Mucosa of descending colon (tissue), 3 donors: ENCODE measurements at regions not wholly inside any gene's neighbourhood (a gene's known extent, or its start where the extent isn't known, plus 50 kb on each side); places are given as distances from the start of the nearest gene placed in this dataset.

ENCODE experiments used
- ATAC-seq: fragments of 200-7000 bp; cut with Tn5 transposase; one replicate; pipeline ENCODE4 v1.9.1; 2020; ENCODE audit warnings: mild to moderate bottlenecking, moderate library complexity
- DNase-seq, 3 donors: peaks; one replicate each; pipeline ENCODE4 v3.0.0-alpha.2; 2020
- H3K36me3 ChIP-seq: fragments of 200-600 bp; one replicate; pipeline ENCODE4 v1.8.0; 2021; ENCODE audit warnings: low read depth, mild to moderate bottlenecking
- H3K4me1 ChIP-seq: fragments of 200-600 bp; one replicate; pipeline ENCODE4 v1.8.0; 2021; ENCODE audit warnings: low read depth, mild to moderate bottlenecking
- H3K4me3 ChIP-seq: fragments of 200-600 bp; one replicate; pipeline ENCODE4 v1.8.0; 2021; ENCODE audit warnings: mild to moderate bottlenecking
- H3K9me3 ChIP-seq: fragments of 200-600 bp; one replicate; pipeline ENCODE4 v1.8.0; 2021; ENCODE audit warnings: mild to moderate bottlenecking
- CTCF ChIP-seq: fragments of 200-600 bp; IDR thresholded peaks from one replicate; pipeline ENCODE4 v1.8.0; 2022; ENCODE audit warnings: antibody characterized with exemption, mild to moderate bottlenecking
- intact Hi-C, 2 donors: fragments of 100-400 bp; cut with DNase I in 1 of 2; cut with micrococcal nuclease in 1 of 2; formaldehyde crosslinking; loops; one replicate each; pipeline versions ENCODE4 v1.11.0 to v1.11.1; 2022; cut with DNase I, micrococcal nuclease
- donor health status: DM: no; HTN: no; CAD: no; lungs with moderate emphysema.
- donor health status: DM: no; HTN: no; CAD: no.
- donor health status: DM: no; HTN: yes; CAD: no.

GRCh38 chr11:97019754-97020153, 629.9 kb downstream of the JRKL start:
- Histone ChIP-seq H3K9me3 (no peaks in the 10 kb centered on the region), H3K36me3 (no peaks in the 10 kb centered on the region), H3K4me1 (no peaks in the 10 kb centered on the region), H3K4me3 (no peak overlapping the region)
- DNase-seq (no peak), ATAC-seq (no peak)
- TF ChIP-seq CTCF: no peak
- intact Hi-C loops: no loop called here

- no peak overlapping the region for H3K4me3 ChIP-seq
- intact Hi-C loops: no loop called here
- ATAC-seq: no peak
- H3K4me1 ChIP-seq: no peaks in the 10 kb centered on the region
- H3K9me3 ChIP-seq: no peaks in the 10 kb centered on the region
- TF ChIP-seq CTCF: no peak
- DNase-seq: no peak
- H3K36me3 ChIP-seq: no peaks in the 10 kb centered on the region
Observed at GRCh38 chr11:97022955-97023354, 633.1 kb downstream of the JRKL start.

GRCh38 chr11:97028836-97029406, 639.1 kb downstream of the JRKL start:
- no peak for TF ChIP-seq CTCF
- intact Hi-C loops: no loop called here
- ATAC-seq: no peak
- Histone ChIP-seq H3K36me3 (no peaks in the 10 kb centered on the region), H3K4me1 (no peaks in the 10 kb centered on the region), H3K4me3 (no peak overlapping the region), H3K9me3 (no peaks in the 10 kb centered on the region)
- no peak for DNase-seq

GRCh38 chr11:97033178-97033577, 643.4 kb downstream of the JRKL start:
- H3K4me1 ChIP-seq: no peaks in the 10 kb centered on the region
- intact Hi-C loops: no loop called here
- TF ChIP-seq CTCF: no peak
- no peak overlapping the region for H3K4me3 ChIP-seq
- DNase-seq (no peak), ATAC-seq (no peak)
- H3K9me3 ChIP-seq: no peaks in the 10 kb centered on the region
- no peaks in the 10 kb centered on the region for H3K36me3 ChIP-seq

GRCh38 chr11:97048481-97048880, 658.7 kb downstream of the JRKL start:
- no peaks in the 10 kb centered on the region for H3K9me3 ChIP-seq
- no peaks in the 10 kb centered on the region for H3K36me3 ChIP-seq
- no peak for ATAC-seq
- TF ChIP-seq CTCF: no peak
- no peak overlapping the region for H3K4me3 ChIP-seq
- no peaks in the 10 kb centered on the region for H3K4me1 ChIP-seq
- intact Hi-C loops: no loop called here
- DNase-seq: no peak

DNA sequence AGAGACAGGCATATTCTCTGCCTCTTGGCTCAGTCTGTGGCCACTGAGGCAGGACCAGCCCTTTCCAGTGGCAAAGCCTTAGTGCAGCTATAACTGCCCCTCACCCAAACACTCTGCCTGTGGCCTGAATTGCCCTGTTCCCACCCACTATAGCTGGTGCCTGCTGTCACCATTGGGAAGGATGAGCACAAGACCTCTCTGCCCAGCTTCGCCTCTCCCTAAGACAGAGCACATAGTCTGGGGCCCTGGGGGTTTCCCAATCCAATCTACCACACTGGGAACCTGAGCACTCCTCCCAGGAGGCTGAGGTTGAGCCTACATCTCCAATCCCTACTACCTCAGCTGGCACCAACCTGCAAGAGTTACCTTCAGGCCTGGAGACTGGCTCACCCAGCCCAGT, 670.4 kb downstream of the JRKL start:
- Histone ChIP-seq H3K9me3 (peaks cover 3% of the 10 kb centered on the region), H3K36me3 (no peaks in the 10 kb centered on the region), H3K4me1 (no peaks in the 10 kb centered on the region), H3K4me3 (no peak overlapping the region)
- no peak for DNase-seq
- no peak for TF ChIP-seq CTCF
- intact Hi-C loops: no loop called here
- ATAC-seq: no peak
